GM18520 (cell line): ENCODE measurements at regions not wholly inside any gene's neighbourhood (a gene's known extent, or its start where the extent isn't known, plus 50 kb on each side); places are given as distances from the start of the nearest gene placed in this dataset.
A peak's percentile ranks its signal among the peaks of the same experiment; 100 is the strongest.
"Not testable (repeated sequence)": the region's sequence is repeated elsewhere in the genome, so short reads cannot be mapped to it uniquely, and the experiment has no call there.

Source experiments
- ATAC-seq: cut with Tn5 transposase; IDR thresholded peaks from one replicate; pipeline ENCODE4 v1.9.1; 2021; ENCODE audit not compliant: unreplicated experiment

DNA sequence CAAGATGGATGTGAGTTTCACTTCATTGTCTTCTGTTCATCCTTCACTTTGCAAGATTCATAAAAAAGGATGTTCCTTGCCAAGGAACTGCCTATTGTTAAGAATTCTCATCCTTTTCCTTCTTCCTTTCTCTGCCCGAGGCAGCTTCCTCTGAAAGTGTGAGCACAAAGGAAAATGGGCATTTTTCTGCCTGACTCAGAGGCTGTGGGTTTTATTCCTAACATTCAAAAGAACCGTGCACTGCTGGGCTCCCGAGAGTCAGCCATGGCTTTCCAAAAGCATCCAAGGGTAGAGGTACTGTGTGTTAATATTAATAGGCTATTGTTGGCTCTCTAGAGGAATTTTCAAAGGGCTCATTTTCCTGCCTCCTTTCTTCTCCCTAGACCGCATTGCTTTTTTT is 289.4 kb downstream of the ABCC12 start:
- ATAC-seq: no peak

DNA sequence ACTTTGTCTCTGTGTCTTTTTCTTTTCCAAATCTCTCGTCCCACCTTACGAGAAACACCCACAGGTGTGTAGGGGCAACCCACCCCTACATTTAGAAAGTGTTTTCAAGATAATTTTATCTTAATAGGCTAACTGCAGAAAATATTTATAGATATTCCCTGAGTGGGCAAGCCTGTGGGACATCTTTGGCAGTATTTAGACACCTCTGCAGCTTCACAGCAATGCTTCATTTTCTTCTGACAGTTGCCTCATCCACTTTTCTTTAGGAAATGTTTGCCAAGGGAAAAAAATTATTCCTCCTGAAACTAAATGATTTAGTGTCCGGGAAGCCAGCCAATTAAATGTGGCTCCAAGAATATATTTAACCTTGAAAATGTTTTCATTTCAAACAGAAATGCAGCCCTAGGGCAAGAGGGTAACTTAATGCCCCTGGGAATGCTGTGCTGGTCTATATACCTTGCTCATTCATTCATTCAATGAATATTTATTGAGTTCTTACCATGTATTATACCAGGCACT is 290.4 kb downstream of the ABCC12 start:
- ATAC-seq: no peak

DNA sequence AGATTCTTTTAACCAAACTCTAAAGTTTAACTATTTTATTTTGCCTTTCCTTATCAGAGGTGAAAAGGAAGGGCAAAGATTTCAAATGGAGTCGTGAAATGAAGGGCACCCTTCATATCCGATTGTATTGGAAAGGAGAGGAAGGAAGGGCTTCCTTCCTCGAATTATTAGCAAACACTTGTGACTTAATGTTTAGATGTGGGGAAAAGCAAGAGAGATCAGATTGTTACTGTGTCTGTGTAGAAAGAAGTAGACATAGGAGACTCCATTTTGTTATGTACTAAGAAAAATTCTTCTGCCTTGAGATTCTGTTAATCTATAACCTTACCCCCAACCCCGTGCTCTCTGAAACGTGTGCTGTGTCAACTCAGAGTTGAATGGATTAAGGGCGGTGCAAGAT is 291.5 kb downstream of the ABCC12 start:
- ATAC-seq: not testable (repeated sequence)

DNA sequence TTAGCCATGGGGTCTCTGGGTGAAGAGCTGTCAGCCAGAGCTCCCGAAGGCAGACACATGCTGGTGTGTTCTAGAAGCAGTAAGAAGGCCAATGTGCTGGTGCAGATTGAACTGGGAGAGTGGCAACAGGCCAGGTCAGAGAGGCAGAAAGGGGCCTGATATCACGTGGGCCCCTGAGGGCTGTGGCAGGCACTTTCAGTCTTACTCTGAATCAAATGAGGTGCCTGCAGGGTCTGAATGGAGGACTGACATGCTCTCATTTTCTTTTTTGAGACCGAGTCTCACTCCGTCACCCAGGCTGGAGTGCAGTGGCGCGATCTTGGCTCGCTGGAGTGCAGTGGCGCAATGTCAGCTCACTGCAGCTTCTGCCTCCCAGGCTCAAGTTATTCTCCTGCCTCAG is 293.8 kb downstream of the ABCC12 start:
- ATAC-seq: peak; percentile 60

DNA sequence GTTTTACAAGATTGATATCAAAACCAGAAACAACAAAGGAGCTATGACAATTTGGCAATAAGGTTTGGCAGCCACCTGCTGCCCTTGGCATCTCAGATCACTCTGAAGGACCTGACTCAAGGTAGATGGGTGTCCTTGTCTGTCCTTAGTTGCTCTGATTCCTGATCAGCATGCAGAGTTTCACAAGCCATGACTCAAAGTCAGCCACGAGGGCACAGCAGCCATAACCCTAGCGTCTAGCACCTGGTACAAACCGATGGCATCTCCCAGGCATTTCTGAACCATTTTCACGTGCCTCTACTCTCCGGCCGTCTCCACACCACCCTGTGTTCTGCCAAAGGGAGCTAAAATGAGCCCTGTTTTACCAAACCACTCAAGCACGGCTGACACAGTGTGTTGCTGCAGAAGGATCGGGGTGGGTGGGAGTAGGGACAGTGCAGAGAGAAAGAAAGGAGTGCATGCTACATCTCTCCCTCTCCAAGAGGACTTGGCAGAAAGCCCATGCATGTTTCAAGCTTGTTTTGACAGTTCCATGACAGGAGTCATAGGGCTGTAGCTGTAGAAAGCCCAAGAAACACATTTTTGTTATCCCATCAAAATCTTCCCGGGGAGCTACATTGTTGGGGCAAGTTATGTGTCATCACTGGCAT is 297.3 kb downstream of the ABCC12 start:
- ATAC-seq: no peak

DNA sequence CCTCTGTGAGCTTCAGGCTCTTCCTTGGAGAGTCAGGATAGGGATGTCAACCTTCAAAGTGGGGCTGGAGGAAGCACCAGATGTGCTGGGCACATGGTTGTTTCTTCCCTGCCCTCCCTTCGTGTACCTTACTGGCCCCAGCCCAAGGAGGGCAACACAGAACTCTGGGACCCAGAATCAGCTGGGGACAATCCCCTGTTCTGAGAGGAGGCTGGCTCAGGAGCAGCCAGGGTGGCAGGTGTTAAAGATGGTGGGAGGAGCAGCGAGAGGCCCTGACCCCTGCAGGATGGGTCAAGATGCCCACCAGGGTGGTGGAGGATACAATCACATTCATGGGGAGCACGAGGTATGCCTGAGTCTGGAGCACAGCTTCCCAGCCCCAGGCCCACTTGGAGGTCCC is 300.4 kb downstream of the ABCC12 start:
- ATAC-seq: no peak

DNA sequence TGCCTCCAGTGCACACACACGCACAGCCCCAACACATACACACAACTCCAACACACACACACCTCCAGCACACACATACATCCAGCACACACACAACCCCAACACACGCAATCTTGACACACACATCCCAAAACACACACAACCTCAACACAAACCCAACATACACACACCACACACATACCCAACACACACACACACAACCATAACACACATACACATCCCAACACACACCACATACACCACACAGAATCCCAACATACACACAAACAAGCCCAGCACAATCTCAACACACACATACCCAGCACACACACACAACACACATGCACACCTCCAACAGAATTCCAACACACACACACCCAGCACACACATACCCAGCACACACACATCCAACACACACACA is 301.1 kb downstream of the ABCC12 start:
- no peak for ATAC-seq

DNA sequence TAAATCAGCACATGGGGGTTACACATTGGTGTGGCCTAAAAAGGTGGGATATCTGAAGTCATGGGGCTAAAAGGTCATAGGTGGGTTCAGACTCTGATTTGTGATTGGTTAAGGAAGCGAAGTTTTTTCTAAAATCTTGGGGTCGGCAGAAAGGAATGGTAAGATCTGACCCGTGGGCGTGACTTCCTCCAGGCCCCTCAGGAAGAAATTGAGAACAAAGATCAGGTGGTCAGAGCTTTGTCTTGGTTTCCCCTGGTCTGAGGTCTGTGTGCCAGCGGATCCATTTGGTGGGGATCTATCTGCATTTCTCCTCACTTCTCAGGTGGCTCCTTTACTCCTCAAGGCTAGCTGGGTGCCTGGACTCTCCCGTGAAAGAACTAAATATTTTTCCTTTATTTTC is 302.8 kb downstream of the ABCC12 start:
- ATAC-seq: no peak

DNA sequence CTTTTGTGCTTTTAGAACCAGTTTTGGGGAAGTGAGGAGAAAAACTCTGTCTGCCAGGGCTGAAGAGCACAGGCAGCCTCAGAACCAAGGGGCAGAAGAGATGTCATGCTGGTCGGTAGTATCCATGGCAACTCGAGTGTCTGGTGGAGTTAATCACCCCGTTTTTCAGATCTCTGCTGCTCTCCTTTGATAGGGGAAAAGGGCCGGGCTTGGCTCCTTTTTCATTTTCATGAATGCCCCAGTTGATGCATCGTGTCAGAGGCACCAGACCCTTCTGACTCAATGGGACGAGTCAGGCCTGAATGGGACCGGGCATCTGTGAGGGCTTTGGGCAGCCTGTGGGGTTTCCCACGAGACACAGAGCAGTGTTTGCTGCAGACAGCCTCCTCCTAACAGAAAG is 304.6 kb downstream of the ABCC12 start:
- no peak for ATAC-seq

DNA sequence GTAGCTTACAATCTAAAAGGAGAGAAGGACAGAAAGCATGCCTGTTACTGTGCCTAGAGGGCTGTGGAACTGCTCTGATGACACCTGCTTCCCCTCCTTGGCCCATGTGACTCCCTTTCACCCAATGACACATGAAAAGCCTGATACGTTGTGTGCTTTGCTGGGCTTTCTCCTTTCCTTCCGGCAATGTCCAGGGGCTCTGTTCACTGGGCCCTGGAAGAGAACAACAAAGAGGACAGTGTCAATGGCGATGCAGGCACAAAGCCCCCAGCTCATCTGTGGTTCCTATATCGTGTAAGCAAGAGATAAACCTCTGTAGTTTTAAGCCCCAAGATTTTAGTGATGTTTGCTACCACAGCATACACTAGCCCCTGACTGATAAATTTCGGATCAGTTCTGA is 306.1 kb downstream of the ABCC12 start:
- ATAC-seq: no peak

DNA sequence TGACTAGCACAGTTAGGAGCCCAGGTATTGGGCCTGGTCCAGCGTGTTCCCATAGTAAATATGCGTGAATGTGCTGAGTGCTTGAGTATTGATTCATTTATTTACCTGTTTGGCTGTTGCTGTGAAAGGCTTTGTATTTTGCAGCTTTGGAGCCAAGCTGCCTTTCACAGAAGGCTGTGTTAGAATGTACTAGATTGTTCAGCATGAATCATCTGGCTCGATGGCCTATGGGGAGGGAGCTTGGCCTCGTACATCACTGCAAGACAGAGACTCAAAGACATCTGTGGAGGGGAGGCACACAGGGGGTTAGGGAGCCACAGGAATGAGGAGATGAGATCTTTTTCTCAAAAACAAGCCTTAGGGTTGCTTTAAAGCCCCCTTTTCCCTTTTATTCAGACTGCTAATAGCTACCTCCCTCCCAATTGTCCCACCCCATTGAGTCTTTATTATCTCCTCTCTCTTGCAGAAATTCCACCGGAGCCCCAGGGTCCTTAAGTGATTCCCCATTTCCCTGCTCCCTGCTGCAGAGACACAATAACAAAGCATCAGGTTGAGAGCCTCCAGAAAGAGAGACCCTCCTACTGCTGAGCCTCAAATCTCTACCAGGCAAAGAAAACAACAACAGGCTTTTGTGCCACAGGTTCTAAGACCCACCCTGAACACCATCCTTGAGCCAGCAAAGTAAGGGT is 307.2 kb downstream of the ABCC12 start:
- no peak for ATAC-seq

DNA sequence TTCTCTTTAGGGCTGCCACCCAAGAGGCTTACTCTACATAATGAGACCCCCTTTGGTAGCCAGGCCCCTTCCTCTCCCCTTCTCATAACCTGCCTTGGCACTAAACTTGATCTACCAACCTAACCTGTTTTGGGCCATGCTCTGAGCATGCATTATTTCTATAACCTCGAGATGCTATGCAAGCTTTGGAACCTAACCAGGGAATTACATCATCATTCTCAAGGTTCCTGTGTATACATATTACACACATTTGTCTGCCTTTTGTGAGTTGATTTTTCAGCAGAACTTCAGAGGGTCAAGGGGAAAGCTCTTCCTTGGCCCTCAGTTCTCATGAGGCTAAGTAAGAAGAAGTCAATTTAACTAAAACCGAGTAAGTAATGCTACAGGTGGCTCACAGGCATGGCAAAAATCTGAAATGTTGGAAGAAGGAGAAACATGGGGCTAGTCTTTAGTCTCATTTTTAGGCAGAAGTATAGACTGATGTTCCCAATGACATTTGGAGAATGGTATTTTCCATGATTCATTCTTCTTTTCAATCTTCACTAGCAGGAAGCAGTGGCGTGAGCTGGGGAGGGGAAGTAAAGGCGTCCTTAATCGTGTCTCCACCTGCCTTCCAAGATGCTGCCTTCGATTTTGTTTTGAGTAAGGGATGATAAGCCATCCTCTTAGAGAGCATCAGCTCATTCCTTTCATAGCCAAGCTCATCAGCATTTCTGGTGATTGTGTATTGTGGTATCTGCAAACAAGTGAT is 308.4 kb downstream of the ABCC12 start:
- ATAC-seq: no peak

DNA sequence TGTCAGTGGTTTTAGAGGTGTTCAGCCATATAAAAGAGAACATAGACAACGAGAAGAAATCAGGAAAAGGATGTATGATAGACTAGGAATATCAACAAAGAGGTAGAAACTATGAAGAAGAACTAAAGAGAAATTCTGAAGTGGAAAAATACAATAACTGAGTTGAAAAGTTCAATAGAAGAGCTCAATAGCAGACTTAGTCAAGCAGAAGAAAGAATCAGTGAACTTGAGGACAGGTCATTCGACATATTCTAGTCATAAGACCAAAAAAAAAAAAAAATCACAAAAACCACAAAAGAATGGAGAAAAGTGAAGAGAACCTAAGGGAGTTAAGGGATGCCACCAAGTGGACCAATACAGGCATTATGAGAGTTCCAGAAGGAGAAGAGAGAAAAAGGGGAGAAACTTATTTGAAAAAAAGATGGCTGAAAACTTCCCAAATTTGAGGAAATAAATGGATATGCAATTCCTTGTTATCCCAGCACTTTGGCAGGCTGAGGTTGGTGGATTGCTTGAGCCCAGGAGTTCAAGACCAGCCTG is 321.2 kb downstream of the ABCC12 start:
- ATAC-seq: no peak

DNA sequence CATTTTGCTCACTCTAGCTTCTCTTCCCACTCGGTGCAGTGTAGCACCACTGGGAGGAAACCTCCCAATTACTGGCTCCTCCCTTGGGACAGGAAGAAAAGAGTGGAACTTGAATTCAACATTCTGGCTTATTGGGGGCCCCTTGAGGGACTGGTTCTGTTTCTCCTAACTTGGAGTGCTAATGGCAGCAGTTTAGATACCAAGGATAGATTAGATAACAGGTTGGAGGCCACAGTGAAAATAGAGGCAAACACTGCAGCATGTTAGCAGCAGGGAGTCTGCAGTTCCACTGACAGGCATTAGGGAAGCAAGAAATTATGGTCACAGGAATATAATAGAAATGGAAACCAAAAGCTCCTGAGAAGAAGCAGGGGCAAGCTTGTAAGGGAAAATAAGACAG is 322.0 kb downstream of the ABCC12 start:
- ATAC-seq: no peak

DNA sequence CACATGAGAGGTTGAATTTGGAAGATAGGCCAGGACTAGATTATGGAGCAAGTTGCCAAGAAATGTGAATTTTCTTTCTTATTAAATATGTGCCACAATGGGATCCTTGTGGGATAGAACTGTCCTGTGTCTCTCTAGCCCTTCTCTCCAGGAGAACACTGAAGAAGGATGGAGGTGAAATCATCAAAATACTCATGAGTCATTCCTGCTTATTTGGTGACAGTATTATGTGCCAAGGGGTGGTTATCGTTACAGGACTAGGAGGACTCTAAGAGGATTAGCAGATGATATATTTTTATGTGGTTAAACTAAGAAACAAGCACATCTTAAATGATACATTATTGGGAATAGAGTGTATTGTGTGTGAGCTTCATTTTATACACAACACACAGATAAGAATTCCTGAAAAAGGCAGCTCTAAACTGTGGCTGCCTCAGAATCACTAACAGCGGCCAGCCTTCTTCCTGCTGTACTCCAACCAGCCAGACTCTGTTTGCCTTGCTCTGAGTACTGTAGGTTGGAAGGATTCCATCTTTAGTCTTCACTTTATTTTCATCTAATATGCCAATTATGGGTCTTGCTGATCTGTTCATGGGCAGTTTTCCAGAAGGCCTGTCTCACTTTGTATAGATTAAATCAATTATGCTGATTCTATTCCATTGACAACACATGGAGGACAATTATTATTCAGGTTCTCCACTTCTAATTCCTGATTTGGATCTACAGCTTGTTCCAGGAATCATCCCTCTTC is 325.8 kb downstream of the ABCC12 start:
- no peak for ATAC-seq

DNA sequence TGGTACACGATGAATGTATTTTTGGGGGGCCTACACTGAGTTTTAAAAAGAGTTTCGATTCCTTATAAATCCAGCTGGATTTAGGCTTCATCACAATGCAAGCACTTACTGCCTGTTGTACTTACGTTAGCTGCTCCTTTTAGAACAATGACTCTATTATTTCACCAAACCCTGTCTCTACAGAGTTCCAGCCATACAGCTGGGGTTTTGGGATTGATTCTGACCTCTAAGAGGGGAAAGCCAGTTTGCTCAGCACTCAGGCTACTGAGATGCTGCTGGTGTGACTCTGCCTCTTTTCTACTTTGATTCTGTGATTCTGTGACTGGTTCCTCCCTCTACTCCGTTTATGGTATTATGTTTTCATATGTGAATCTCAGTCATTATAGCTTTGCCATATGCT is 329.7 kb downstream of the ABCC12 start:
- ATAC-seq: no peak

DNA sequence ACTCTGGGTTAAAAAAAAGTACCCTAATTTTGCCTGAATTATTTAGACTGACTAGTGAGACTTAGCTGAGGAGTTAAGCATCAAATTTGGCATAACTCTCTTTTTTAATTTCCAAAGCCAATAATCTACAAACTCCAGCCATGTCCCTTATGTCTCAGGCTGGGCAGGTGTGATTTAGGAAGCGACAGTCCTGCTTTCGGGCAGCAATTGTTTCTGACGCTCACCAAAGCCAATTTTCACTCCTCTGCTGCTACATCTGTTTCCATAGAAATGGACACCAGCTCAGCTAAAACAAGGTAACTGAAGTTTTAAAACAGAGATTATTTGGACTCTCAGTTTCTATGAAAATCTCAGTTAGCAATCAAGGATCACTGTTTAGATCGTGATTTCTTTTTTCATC is 338.7 kb downstream of the ABCC12 start:
- no peak for ATAC-seq

DNA sequence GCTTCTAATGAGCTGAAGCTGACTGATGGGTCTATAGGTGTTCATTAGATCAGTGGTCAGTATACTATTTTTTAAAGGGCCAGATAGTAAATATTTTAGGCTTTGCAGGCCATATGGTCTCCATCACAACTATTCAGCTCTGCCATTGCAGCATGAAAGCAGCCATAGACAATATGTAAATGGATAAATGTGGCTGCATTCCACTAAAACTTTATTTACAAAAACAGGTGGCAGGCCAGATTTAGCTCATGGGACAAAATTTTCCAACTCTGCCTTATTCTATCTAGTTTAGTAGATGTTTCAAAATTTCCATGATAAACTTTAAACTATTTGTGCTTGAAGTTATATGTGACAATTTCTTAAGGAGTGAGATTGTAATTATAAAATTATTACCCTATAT is 339.3 kb downstream of the ABCC12 start:
- no peak for ATAC-seq

DNA sequence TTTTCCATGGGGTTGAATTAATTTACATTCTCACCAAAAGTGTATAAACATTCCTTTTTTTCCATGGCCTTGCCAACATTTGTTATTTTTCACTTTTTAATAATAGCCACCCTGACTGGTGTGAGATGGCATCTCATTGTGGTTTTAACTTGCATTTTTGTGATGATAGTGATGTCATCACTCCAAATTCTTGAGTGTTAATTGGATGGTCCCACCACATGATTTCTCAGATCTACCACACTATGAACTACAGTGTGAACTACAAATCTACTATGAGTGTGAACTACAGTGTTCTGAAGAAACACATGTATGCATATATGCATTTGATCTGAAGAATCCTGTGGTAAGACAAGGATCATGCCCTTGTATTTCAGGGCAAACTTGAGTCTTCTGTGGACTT is 340.1 kb downstream of the ABCC12 start:
- ATAC-seq: no peak

DNA sequence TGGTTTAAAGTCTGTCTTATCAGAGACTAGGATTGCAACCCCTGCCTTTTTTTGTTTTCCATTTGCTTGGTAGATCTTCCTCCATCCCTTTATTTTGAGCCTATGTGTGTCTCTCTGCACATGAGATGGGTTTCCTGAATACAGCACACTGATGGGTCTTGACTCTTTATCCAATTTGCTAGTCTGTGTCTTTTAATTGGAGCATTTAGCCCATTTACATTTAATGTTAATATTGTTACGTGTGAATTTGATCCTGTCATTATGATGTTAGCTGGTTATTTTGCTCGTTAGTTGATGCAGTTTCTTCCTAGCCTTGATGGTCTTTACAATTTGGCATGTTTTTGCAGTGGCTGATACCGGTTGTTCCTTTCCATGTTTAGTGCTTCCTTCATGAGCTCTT is 344.0 kb downstream of the ABCC12 start:
- ATAC-seq: not testable (repeated sequence)

DNA sequence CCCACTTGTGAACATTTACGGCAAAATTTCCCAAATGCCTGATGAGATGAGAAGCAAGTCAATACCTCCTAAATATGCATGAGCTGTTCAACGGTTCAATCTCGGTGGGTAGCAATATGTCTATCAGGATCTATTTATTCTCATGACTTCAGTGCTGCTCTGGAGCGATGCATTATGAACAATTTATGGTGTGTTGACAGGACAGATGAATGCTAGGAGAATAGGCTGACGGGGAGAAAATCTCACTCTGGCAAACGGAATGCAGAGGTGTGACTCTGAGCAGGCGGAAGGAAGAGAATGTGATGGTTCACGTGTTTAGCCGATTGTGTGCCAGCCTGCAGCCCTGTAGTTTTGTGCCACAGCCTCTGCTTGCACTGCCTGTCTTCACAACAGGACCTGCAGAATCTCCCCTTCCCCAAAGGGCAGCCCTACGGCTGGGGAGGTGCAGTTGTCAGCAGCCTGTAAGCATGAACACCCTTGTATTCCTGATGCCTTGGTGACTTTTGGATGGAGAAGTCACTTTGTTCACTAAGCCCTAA is 345.2 kb downstream of the PHKB start:
- no peak for ATAC-seq
